HS-5 (cell line): ENCODE measurements at regions not wholly inside any gene's neighbourhood (a gene's known extent, or its start where the extent isn't known, plus 50 kb on each side); places are given as distances from the start of the nearest gene placed in this dataset.
"Not testable (repeated sequence)": the region's sequence is repeated elsewhere in the genome, so short reads cannot be mapped to it uniquely, and the experiment has no call there.

ENCODE experiments used
- DNase-seq: peaks from one replicate; pipeline ENCODE4 v3.0.0-alpha.2; 2012; ENCODE audit warnings: low read depth

GRCh38 chr7:65744406-65744805 lies 128.5 kb upstream of the VKORC1L1 start:
- no peak for DNase-seq

- no peak for DNase-seq
Measured at GRCh38 chr7:65746398-65746669, 126.5 kb upstream of the VKORC1L1 start.

GRCh38 chr7:65749039-65749438 lies 123.8 kb upstream of the VKORC1L1 start:
- no peak for DNase-seq

- no peak for DNase-seq
Measured at GRCh38 chr7:65749518-65749917, 123.4 kb upstream of the VKORC1L1 start.

- DNase-seq = peak; percentile 29
Measured at GRCh38 chr7:65750511-65751344, 122.1 kb upstream of the VKORC1L1 start.

GRCh38 chr7:65754070-65754469 lies 118.8 kb upstream of the VKORC1L1 start:
- DNase-seq = not testable (repeated sequence)

- not testable (repeated sequence) for DNase-seq
Measured at GRCh38 chr7:65758991-65759390, 113.9 kb upstream of the VKORC1L1 start.

GRCh38 chr7:65762712-65763111 lies 110.2 kb upstream of the VKORC1L1 start:
- not testable (repeated sequence) for DNase-seq

GRCh38 chr7:65763114-65763513 lies 109.8 kb upstream of the VKORC1L1 start:
- DNase-seq = not testable (repeated sequence)

- DNase-seq = peak; percentile 50
Measured at GRCh38 chr7:65770473-65771225, 102.2 kb upstream of the VKORC1L1 start.

- DNase-seq = not testable (repeated sequence)
Measured at GRCh38 chr7:65771226-65771569, 101.7 kb upstream of the VKORC1L1 start.

- DNase-seq = not testable (repeated sequence)
Measured at GRCh38 chr7:65776677-65777076, 96.2 kb upstream of the VKORC1L1 start.

- DNase-seq = not testable (repeated sequence)
Measured at GRCh38 chr7:65789943-65790342, 82.9 kb upstream of the VKORC1L1 start.

GRCh38 chr7:65791788-65792187 lies 81.1 kb upstream of the VKORC1L1 start:
- not testable (repeated sequence) for DNase-seq

GRCh38 chr7:65792726-65793125 lies 80.1 kb upstream of the VKORC1L1 start:
- not testable (repeated sequence) for DNase-seq

GRCh38 chr7:65794671-65795391 lies 78.0 kb upstream of the VKORC1L1 start:
- DNase-seq = not testable (repeated sequence)

GRCh38 chr7:65795392-65795716 lies 77.5 kb upstream of the VKORC1L1 start:
- not testable (repeated sequence) for DNase-seq

GRCh38 chr7:65796205-65796604 lies 76.7 kb upstream of the VKORC1L1 start:
- no peak for DNase-seq

GRCh38 chr7:65797086-65797485 lies 75.8 kb upstream of the VKORC1L1 start:
- not testable (repeated sequence) for DNase-seq

- DNase-seq = not testable (repeated sequence)
Measured at GRCh38 chr7:65797566-65797965, 75.3 kb upstream of the VKORC1L1 start.

- DNase-seq = peak; percentile 18
Measured at GRCh38 chr7:65798111-65799075, 74.5 kb upstream of the VKORC1L1 start.

GRCh38 chr7:65800191-65800590 lies 72.7 kb upstream of the VKORC1L1 start:
- not testable (repeated sequence) for DNase-seq
